ENCODE measurements at regions not wholly inside any gene's neighbourhood (a gene's known extent, or its start where the extent isn't known, plus 50 kb on each side); places are given as distances from the start of the nearest gene placed in this dataset.
"Not testable (repeated sequence)": the region's sequence is repeated elsewhere in the genome, so short reads cannot be mapped to it uniquely, and the experiment has no call there.

GRCh38 chr18:73365018-73365417 is 497.2 kb upstream of the NETO1 start:
- Mint-ChIP-seq H3K4me3 (ENCODE audit: low read depth) (no peak overlapping the region), H3K36me3 (ENCODE audit: insufficient read depth) (peaks cover 3% of the 10 kb centered on the region), H3K27me3 (no peaks in the 10 kb centered on the region), H3K9me3 (ENCODE audit: low read depth) (peaks cover 2% of the 10 kb centered on the region), H3K27ac (no peak overlapping the region), H3K4me1 (ENCODE audit: low read depth) (no peaks in the 10 kb centered on the region)
- TF ChIP-seq CTCF (IDR thresholded peaks at IDR 0.05; ENCODE audit: unreplicated experiment): no peak
- no peak for DNase-seq (ENCODE audit: low spot score, unreplicated experiment)

GRCh38 chr18:73355121-73355520 is 487.3 kb upstream of the NETO1 start:
- no peak overlapping the region for H3K4me3 Mint-ChIP-seq (ENCODE audit: low read depth)
- peaks cover 1% of the 10 kb centered on the region for H3K36me3 Mint-ChIP-seq (ENCODE audit: insufficient read depth)
- DNase-seq (ENCODE audit: low spot score, unreplicated experiment): no peak
- H3K9me3 Mint-ChIP-seq (ENCODE audit: low read depth): peaks cover 17% of the 10 kb centered on the region
- H3K27me3 Mint-ChIP-seq: no peaks in the 10 kb centered on the region
- H3K27ac Mint-ChIP-seq: no peak overlapping the region
- H3K4me1 Mint-ChIP-seq (ENCODE audit: low read depth): peaks cover 12% of the 10 kb centered on the region
- TF ChIP-seq CTCF (IDR thresholded peaks at IDR 0.05; ENCODE audit: unreplicated experiment): no peak

DNA sequence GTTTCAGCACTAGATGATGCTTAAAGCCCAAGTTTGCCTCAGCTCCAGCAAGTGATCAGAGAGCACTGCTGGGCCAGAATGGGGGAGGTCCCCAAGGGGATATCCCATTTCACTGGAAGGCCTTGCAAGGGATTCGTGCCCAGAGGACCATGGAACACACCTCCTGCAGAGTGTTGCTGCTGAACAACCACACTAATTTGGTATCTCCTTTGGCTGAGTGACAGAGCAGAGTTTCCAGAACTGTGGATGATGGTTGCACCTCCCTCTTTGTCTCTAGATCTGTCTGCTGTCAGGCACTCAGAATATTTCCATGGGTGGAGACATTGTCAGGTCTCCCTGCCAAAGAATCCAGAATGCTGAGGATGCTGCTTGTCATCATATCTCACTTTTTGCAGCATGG is 484.8 kb upstream of the NETO1 start:
- TF ChIP-seq CTCF (IDR thresholded peaks at IDR 0.05; ENCODE audit: unreplicated experiment): no peak
- no peak overlapping the region for H3K4me3 Mint-ChIP-seq (ENCODE audit: low read depth)
- H3K36me3 Mint-ChIP-seq (ENCODE audit: insufficient read depth): peaks cover 1% of the 10 kb centered on the region
- peaks cover 20% of the 10 kb centered on the region for H3K4me1 Mint-ChIP-seq (ENCODE audit: low read depth)
- no peak overlapping the region for H3K27ac Mint-ChIP-seq
- no peaks in the 10 kb centered on the region for H3K27me3 Mint-ChIP-seq
- peaks cover 8% of the 10 kb centered on the region for H3K9me3 Mint-ChIP-seq (ENCODE audit: low read depth)
- no peak for DNase-seq (ENCODE audit: low spot score, unreplicated experiment)

- DNase-seq (ENCODE audit: low spot score, unreplicated experiment): no peak
- H3K4me1 Mint-ChIP-seq (ENCODE audit: low read depth): peaks cover 18% of the 10 kb centered on the region
- H3K36me3 Mint-ChIP-seq (ENCODE audit: insufficient read depth): peaks cover 12% of the 10 kb centered on the region
- H3K4me3 Mint-ChIP-seq (ENCODE audit: low read depth): peak overlapping the region; percentile 18
- no peaks in the 10 kb centered on the region for H3K27me3 Mint-ChIP-seq
- H3K27ac Mint-ChIP-seq: peak overlapping the region; percentile 89
- TF ChIP-seq CTCF (IDR thresholded peaks at IDR 0.05; ENCODE audit: unreplicated experiment): no peak
- H3K9me3 Mint-ChIP-seq (ENCODE audit: low read depth): peaks cover 14% of the 10 kb centered on the region
These were observed 472.6 kb upstream of the NETO1 start for GRCh38 chr18:73340135-73340977.

DNA sequence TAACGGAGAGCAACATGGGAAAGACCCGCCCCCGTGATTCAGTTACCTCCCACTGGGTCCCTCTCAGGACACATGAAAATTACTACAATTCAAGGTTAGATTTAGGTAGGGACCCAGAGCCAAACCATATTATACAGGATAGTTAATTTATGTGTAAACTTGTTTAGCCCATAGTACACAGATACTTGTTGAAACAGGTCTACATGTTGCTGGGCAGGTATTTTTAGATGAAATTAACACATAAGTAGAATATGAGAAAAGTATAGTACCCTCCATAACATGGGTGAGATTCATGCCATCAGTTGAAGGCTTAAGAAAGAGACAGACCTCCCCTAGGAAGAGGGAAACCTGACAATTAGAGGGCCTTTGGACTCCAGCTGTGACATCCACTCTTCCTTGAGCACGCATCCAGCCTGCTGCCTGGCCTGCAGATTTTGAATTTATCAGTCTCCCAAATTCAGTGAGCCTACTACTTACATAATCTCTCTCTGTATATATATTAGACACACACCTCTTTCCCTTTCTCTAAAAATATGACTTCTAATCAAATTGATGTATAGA is 463.5 kb upstream of the NETO1 start:
- H3K4me1 Mint-ChIP-seq (ENCODE audit: low read depth): peaks cover 20% of the 10 kb centered on the region
- TF ChIP-seq CTCF (IDR thresholded peaks at IDR 0.05; ENCODE audit: unreplicated experiment): no peak
- H3K36me3 Mint-ChIP-seq (ENCODE audit: insufficient read depth): peaks cover 1% of the 10 kb centered on the region
- no peaks in the 10 kb centered on the region for H3K27me3 Mint-ChIP-seq
- H3K27ac Mint-ChIP-seq: no peak overlapping the region
- no peak for DNase-seq (ENCODE audit: low spot score, unreplicated experiment)
- H3K9me3 Mint-ChIP-seq (ENCODE audit: low read depth): peaks cover 3% of the 10 kb centered on the region
- H3K4me3 Mint-ChIP-seq (ENCODE audit: low read depth): no peak overlapping the region

DNA sequence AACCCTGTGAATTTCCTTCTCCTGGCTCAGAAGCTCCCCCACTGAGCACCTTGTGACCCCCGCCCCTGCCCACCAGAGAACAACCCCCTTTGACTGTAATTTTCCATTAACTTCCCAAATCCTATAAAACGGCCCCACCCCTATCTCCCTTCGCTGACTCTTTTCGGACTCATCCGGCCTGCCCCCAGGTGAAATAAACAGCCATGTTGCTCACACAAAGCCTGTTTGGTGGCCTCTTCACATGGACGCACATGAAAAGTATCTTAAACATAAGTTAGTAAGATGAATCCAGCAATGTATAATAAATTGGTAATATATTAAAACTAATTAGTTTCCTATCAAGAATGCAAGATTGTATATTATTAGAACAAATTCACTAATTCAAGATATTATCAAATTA is 462.3 kb upstream of the NETO1 start:
- H3K27ac Mint-ChIP-seq; H3K4me3 Mint-ChIP-seq (ENCODE audit: low read depth); H3K9me3 Mint-ChIP-seq (ENCODE audit: low read depth); H3K36me3 Mint-ChIP-seq (ENCODE audit: insufficient read depth); H3K27me3 Mint-ChIP-seq; DNase-seq (ENCODE audit: low spot score, unreplicated experiment): not testable (repeated sequence)
- H3K4me1 Mint-ChIP-seq (ENCODE audit: low read depth): peaks cover 20% of the 10 kb centered on the region

- Mint-ChIP-seq H3K27ac (peak overlapping the region; percentile 29), H3K4me3 (ENCODE audit: low read depth) (peak overlapping the region; percentile 67), H3K9me3 (ENCODE audit: low read depth) (peaks cover 10% of the 10 kb centered on the region)
- H3K27me3 Mint-ChIP-seq; H3K36me3 Mint-ChIP-seq (ENCODE audit: insufficient read depth); H3K4me1 Mint-ChIP-seq (ENCODE audit: low read depth); DNase-seq (ENCODE audit: low spot score, unreplicated experiment): not testable (repeated sequence)
These were observed 456.5 kb upstream of the NETO1 start for GRCh38 chr18:73324187-73324831.

Measured in progenitor cell of endocrine pancreas (in vitro differentiated cells).